Right cardiac atrium (tissue), 5 donors: ENCODE measurements at regions not wholly inside any gene's neighbourhood (a gene's known extent, or its start where the extent isn't known, plus 50 kb on each side); places are given as distances from the start of the nearest gene placed in this dataset.

ENCODE experiments used
- ATAC-seq, 2 donors: fragments of 200-7000 bp; cut with Tn5 transposase; one replicate each; pipeline versions ENCODE4 v1.8.0 to v1.9.1; 2020; ENCODE audit warnings: moderate library complexity in 2 of 2, mild to moderate bottlenecking in 1 of 2
- DNase-seq, 3 donors: peaks; one replicate each; pipeline ENCODE4 v3.0.0-alpha.2; 2020
- H3K27ac ChIP-seq: one replicate; pipeline ENCODE4 v1.5.1; 2013; ENCODE audit warnings: mild to moderate bottlenecking, low read length, control low read depth, moderate library complexity
- H3K27me3 ChIP-seq: one replicate; pipeline ENCODE4 v1.6.1; 2013; ENCODE audit not compliant: control insufficient read depth, insufficient read depth
- H3K4me1 ChIP-seq: one replicate; pipeline ENCODE4 v1.6.1; 2013; ENCODE audit warnings: low read length; ENCODE audit not compliant: control insufficient read depth, insufficient read depth
- H3K4me3 ChIP-seq: one replicate; pipeline ENCODE4 v1.5.1; 2013; ENCODE audit warnings: low read length, control low read depth
- H3K9me3 ChIP-seq: one replicate; pipeline ENCODE4 v1.6.1; 2013; ENCODE audit warnings: low read length; ENCODE audit not compliant: control insufficient read depth
- WGBS: extraction: QIAGEN DNeasy Blood & Tissue Kit; methylation state at CpG from one replicate; pipeline ENCODE4 v1.1.7; 2013; 5-methylcytosine and 5-hydroxymethylcytosine counted together
- intact Hi-C, 4 donors: fragments of 100-400 bp; cut with DNase I; formaldehyde crosslinking; loops; one replicate each; pipeline versions ENCODE4 v1.11.0 to v1.14.0; 2022 to 2023
- donor health status: healthy with polysubstance abuse.
- donor health status: DM: no; HTN: yes; CAD: no.
- donor health status: DM: no; HTN: no; CAD: no.
- donor health status: DM: no; HTN: yes; CAD: no; lungs with severe emphysema.
- donor health status: DM: yes; HTN: yes; CAD: no.

- 79% methylated on average over 2 of the region's 2 CpGs for WGBS
- no peak overlapping the region for H3K4me3 ChIP-seq
- H3K9me3 ChIP-seq = no peaks in the 10 kb centered on the region
- no peak overlapping the region for H3K27ac ChIP-seq
- H3K4me1 ChIP-seq = no peaks in the 10 kb centered on the region
- H3K27me3 ChIP-seq = no peaks in the 10 kb centered on the region
- intact Hi-C loops = no loop called here
- DNase-seq = no peak
- ATAC-seq = no peak
Measured at GRCh38 chr14:53517270-53517960, 364.3 kb upstream of the DDHD1 start.

GRCh38 chr14:53516261-53516774 lies 363.2 kb upstream of the DDHD1 start:
- Histone ChIP-seq H3K4me3 (no peak overlapping the region), H3K27ac (no peak overlapping the region), H3K4me1 (no peaks in the 10 kb centered on the region), H3K9me3 (no peaks in the 10 kb centered on the region), H3K27me3 (no peaks in the 10 kb centered on the region)
- intact Hi-C loops = no loop called here
- DNase-seq = no peak
- ATAC-seq = no peak
- 74% methylated on average over 2 of the region's 2 CpGs for WGBS

- no peaks in the 10 kb centered on the region for H3K27me3 ChIP-seq
- DNase-seq = no peak
- H3K4me1 ChIP-seq = no peaks in the 10 kb centered on the region
- no peak overlapping the region for H3K4me3 ChIP-seq
- no peaks in the 10 kb centered on the region for H3K9me3 ChIP-seq
- H3K27ac ChIP-seq = no peak overlapping the region
- 84% methylated on average over 5 of the region's 5 CpGs for WGBS
- intact Hi-C loops = no loop called here
- ATAC-seq = no peak
Measured at GRCh38 chr14:53515276-53515675, 362.2 kb upstream of the DDHD1 start.

- Histone ChIP-seq H3K27ac (no peak overlapping the region), H3K27me3 (no peaks in the 10 kb centered on the region), H3K4me1 (no peaks in the 10 kb centered on the region), H3K4me3 (no peak overlapping the region), H3K9me3 (no peaks in the 10 kb centered on the region)
- WGBS = 87% methylated on average over 3 of the region's 3 CpGs
- DNase-seq = no peak
- intact Hi-C loops = no loop called here
- ATAC-seq = no peak
Measured at GRCh38 chr14:53514197-53514596, 361.1 kb upstream of the DDHD1 start.

DNA sequence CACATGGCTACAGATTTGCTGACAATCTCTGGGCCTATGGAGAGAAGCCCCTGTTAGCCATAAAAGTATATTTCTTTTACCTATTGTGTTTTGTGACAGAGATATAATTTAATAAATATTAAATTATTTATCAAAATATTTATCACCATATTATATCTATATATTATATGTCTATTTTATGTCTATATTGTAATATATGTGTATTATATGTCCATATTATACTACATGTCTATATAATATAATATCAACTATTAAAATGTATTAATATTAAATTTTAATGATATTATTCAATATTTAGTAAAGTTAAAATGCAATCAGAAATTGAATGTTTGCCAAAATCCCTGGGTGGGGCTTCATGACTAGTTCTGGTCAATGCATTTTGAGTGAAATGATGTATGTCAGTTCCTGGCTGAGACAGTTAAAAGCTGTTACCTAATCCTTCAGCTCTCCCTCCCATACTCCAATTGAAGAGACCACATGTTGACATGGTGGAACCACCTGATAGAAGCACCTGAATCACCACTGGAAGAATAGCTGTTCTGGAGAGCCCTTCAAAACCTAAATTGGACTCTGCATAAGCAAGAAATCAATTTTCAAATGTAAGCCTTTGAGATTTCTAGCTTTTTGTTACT lies 357.3 kb upstream of the DDHD1 start:
- no peaks in the 10 kb centered on the region for H3K27me3 ChIP-seq
- no peak overlapping the region for H3K4me3 ChIP-seq
- no peak for DNase-seq
- no peaks in the 10 kb centered on the region for H3K4me1 ChIP-seq
- H3K9me3 ChIP-seq = no peaks in the 10 kb centered on the region
- ATAC-seq = no peak
- intact Hi-C loops = no loop called here
- no peak overlapping the region for H3K27ac ChIP-seq

GRCh38 chr14:53509276-53510244 lies 356.4 kb upstream of the DDHD1 start:
- intact Hi-C loops = no loop called here
- Histone ChIP-seq H3K4me3 (no peak overlapping the region), H3K27me3 (no peaks in the 10 kb centered on the region), H3K4me1 (no peaks in the 10 kb centered on the region), H3K27ac (peak overlapping the region; percentile 16), H3K9me3 (no peaks in the 10 kb centered on the region)
- WGBS = 51% methylated on average over 11 of the region's 11 CpGs
- DNase-seq (peak; percentile 60 to 77 (median 66)), ATAC-seq (peak; percentile 86 to 90)

- WGBS = 25% methylated on average over 3 of the region's 3 CpGs
- intact Hi-C loops = no loop called here
- no peaks in the 10 kb centered on the region for H3K27me3 ChIP-seq
- no peak overlapping the region for H3K4me3 ChIP-seq
- DNase-seq (no peak), ATAC-seq (no peak)
- H3K4me1 ChIP-seq = no peaks in the 10 kb centered on the region
- no peaks in the 10 kb centered on the region for H3K9me3 ChIP-seq
- H3K27ac ChIP-seq = no peak overlapping the region
Measured at GRCh38 chr14:53501361-53502211, 348.5 kb upstream of the DDHD1 start.

- DNase-seq = no peak
- intact Hi-C loops = no loop called here
- H3K9me3 ChIP-seq = no peaks in the 10 kb centered on the region
- no peak for ATAC-seq
- no peak overlapping the region for H3K27ac ChIP-seq
- WGBS = 96% methylated on average over 1 of the region's 1 CpG
- no peaks in the 10 kb centered on the region for H3K27me3 ChIP-seq
- no peak overlapping the region for H3K4me3 ChIP-seq
- no peaks in the 10 kb centered on the region for H3K4me1 ChIP-seq
Measured at GRCh38 chr14:53500191-53500590, 347.1 kb upstream of the DDHD1 start.

- intact Hi-C loops = no loop called here
- no peaks in the 10 kb centered on the region for H3K27me3 ChIP-seq
- no peak for DNase-seq
- H3K4me1 ChIP-seq = no peaks in the 10 kb centered on the region
- WGBS = 95% methylated on average over 2 of the region's 2 CpGs
- H3K4me3 ChIP-seq = no peak overlapping the region
- no peak for ATAC-seq
- H3K27ac ChIP-seq = no peak overlapping the region
- no peaks in the 10 kb centered on the region for H3K9me3 ChIP-seq
Measured at GRCh38 chr14:53496668-53497067, 343.5 kb upstream of the DDHD1 start.

- WGBS = 91% methylated on average over 9 of the region's 9 CpGs
- intact Hi-C loops = no loop called here
- no peak for ATAC-seq
Measured at GRCh38 chr14:53495846-53496343, 342.8 kb upstream of the DDHD1 start.

More at GRCh38 chr14:53495846-53496343, 342.8 kb upstream of the DDHD1 start:
- Histone ChIP-seq H3K27ac (no peak overlapping the region), H3K4me1 (no peaks in the 10 kb centered on the region), H3K27me3 (no peaks in the 10 kb centered on the region), H3K9me3 (no peaks in the 10 kb centered on the region), H3K4me3 (no peak overlapping the region)
- DNase-seq = no peak
